Activated CD8-positive, alpha-beta memory T cell treated with anti-CD3 and anti-CD28 coated beads, Interleukin-2, amount 10 ng/mL, durations not matched to agents 7 days and 5 days (primary cell): ENCODE measurements at regions not wholly inside any gene's neighbourhood (a gene's known extent, or its start where the extent isn't known, plus 50 kb on each side); places are given as distances from the start of the nearest gene placed in this dataset.

Experiments
- ATAC-seq: fragments of 150-1000 bp; cut with Tn5 transposase; one replicate; pipeline ENCODE4 v1.10.0; 2021; ENCODE audit warnings: moderate library complexity
- CTCF ChIA-PET: fragments of 350-600 bp; sonication (Branson Sonifier 250); formaldehyde crosslinking; loops from one replicate; lab custom pipeline; 2021; ENCODE audit warnings: antibody characterized with exemption; lab: Charles Lee
- DNase-seq: peaks from one replicate; pipeline ENCODE4 v3.0.0-alpha.2; 2020
- H3K27ac Mint-ChIP-seq: one replicate; pipeline ENCODE4 v1.8.0; 2021; ENCODE audit warnings: mild to moderate bottlenecking, mixed read lengths
- H3K27me3 Mint-ChIP-seq: one replicate; pipeline ENCODE4 v1.8.0; 2021; ENCODE audit warnings: mixed read lengths
- H3K36me3 Mint-ChIP-seq: one replicate; pipeline ENCODE4 v1.8.0; 2021; ENCODE audit warnings: mild to moderate bottlenecking, mixed read lengths
- H3K4me1 Mint-ChIP-seq: one replicate; pipeline ENCODE4 v1.8.0; 2021; ENCODE audit warnings: mixed read lengths
- H3K4me3 Mint-ChIP-seq: one replicate; pipeline ENCODE4 v1.8.0; 2021; ENCODE audit warnings: mild to moderate bottlenecking, moderate library complexity, mixed read lengths
- H3K9me3 Mint-ChIP-seq: one replicate; pipeline ENCODE4 v1.8.0; 2022; ENCODE audit warnings: low read depth, mixed read lengths

- H3K9me3 Mint-ChIP-seq: peaks cover 5% of the 10 kb centered on the region
- H3K4me3 Mint-ChIP-seq: no peak overlapping the region
- no peak for ATAC-seq
- no peaks in the 10 kb centered on the region for H3K4me1 Mint-ChIP-seq
- no peak for DNase-seq
- no peak overlapping the region for H3K27ac Mint-ChIP-seq
- CTCF ChIA-PET: no interaction called here
- no peaks in the 10 kb centered on the region for H3K36me3 Mint-ChIP-seq
- no peaks in the 10 kb centered on the region for H3K27me3 Mint-ChIP-seq
Measured at GRCh38 chr7:84324136-84324630, 129.6 kb upstream of the SEMA3A start.

GRCh38 chr7:84317536-84317935, 122.9 kb upstream of the SEMA3A start:
- no peak overlapping the region for H3K4me3 Mint-ChIP-seq
- H3K27me3 Mint-ChIP-seq: no peaks in the 10 kb centered on the region
- no peaks in the 10 kb centered on the region for H3K4me1 Mint-ChIP-seq
- DNase-seq: no peak
- CTCF ChIA-PET: no interaction called here
- no peak for ATAC-seq
- no peak overlapping the region for H3K27ac Mint-ChIP-seq
- no peaks in the 10 kb centered on the region for H3K9me3 Mint-ChIP-seq
- H3K36me3 Mint-ChIP-seq: no peaks in the 10 kb centered on the region

DNA sequence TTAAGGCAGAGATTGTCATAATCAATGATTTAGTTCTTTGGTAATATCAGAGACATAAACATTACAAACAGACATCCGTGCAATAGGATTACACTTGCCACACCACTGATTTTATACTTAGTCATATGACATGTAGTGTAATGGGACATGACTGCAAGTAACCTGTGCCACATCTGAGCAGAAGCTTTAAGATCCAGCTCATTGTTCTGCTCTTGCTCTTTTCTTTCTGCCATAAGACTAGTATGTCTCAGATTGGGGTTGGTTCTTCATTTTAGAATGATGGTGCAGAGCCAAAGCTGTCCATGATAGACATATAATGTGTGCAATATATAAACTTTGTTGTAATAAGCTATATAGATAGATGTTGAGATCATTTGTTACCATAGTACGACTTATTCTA, 119.7 kb upstream of the SEMA3A start:
- no peaks in the 10 kb centered on the region for H3K27me3 Mint-ChIP-seq

GRCh38 chr7:84304407-84304806, 109.8 kb upstream of the SEMA3A start:
- H3K27ac Mint-ChIP-seq: no peak overlapping the region
- ATAC-seq: no peak
- H3K9me3 Mint-ChIP-seq: peaks cover 5% of the 10 kb centered on the region
- H3K36me3 Mint-ChIP-seq: no peaks in the 10 kb centered on the region
- DNase-seq: no peak
- H3K4me1 Mint-ChIP-seq: no peaks in the 10 kb centered on the region
- no peaks in the 10 kb centered on the region for H3K27me3 Mint-ChIP-seq
- H3K4me3 Mint-ChIP-seq: no peak overlapping the region
- CTCF ChIA-PET: no interaction called here

More for the DNA sequence above, 119.7 kb upstream of the SEMA3A start:
- Mint-ChIP-seq H3K4me1 (no peaks in the 10 kb centered on the region), H3K36me3 (no peaks in the 10 kb centered on the region), H3K27ac (no peak overlapping the region), H3K4me3 (no peak overlapping the region), H3K9me3 (no peaks in the 10 kb centered on the region)
- no peak for DNase-seq
- no peak for ATAC-seq
- CTCF ChIA-PET: no interaction called here

DNA sequence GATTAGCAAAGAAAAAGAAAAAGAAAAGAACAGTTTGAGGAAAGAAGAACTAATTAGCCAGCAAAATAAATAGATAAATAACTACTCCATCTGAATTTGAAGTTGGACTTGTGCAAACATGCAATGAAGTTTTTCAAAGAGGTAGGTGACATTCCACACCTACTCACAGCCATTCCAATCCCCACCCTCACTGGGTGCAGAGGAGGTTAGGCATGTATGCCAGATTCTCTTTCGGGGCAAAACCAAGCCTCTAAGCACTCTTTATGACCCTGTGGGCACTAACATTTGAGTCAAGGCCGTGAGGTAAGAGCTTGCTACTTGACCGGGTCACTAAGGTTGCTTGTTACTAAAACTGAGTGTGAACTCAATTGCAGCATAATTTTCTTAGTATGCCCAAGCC, 108.4 kb upstream of the SEMA3A start:
- Mint-ChIP-seq H3K9me3 (peaks cover 3% of the 10 kb centered on the region), H3K4me1 (no peaks in the 10 kb centered on the region), H3K36me3 (no peaks in the 10 kb centered on the region), H3K4me3 (no peak overlapping the region), H3K27ac (no peak overlapping the region), H3K27me3 (no peaks in the 10 kb centered on the region)
- ATAC-seq: no peak
- CTCF ChIA-PET: no interaction called here
- DNase-seq: no peak

- Mint-ChIP-seq H3K27me3 (no peaks in the 10 kb centered on the region), H3K27ac (no peak overlapping the region), H3K36me3 (no peaks in the 10 kb centered on the region), H3K4me3 (no peak overlapping the region), H3K9me3 (peaks cover 3% of the 10 kb centered on the region), H3K4me1 (no peaks in the 10 kb centered on the region)
- ATAC-seq: no peak
- CTCF ChIA-PET: no interaction called here
- DNase-seq: no peak
Measured at GRCh38 chr7:84297616-84298015, 103.0 kb upstream of the SEMA3A start.

- Mint-ChIP-seq H3K4me1 (no peaks in the 10 kb centered on the region), H3K27me3 (no peaks in the 10 kb centered on the region), H3K36me3 (no peaks in the 10 kb centered on the region), H3K27ac (no peak overlapping the region), H3K9me3 (peaks cover 3% of the 10 kb centered on the region), H3K4me3 (no peak overlapping the region)
- DNase-seq (no peak), ATAC-seq (no peak)
- CTCF ChIA-PET: no interaction called here
Measured at GRCh38 chr7:84294847-84295455, 100.4 kb upstream of the SEMA3A start.

- Mint-ChIP-seq H3K4me1 (no peaks in the 10 kb centered on the region), H3K27ac (no peak overlapping the region), H3K27me3 (no peaks in the 10 kb centered on the region), H3K9me3 (peaks cover 3% of the 10 kb centered on the region), H3K36me3 (no peaks in the 10 kb centered on the region), H3K4me3 (no peak overlapping the region)
- ATAC-seq (no peak), DNase-seq (no peak)
- CTCF ChIA-PET: no interaction called here
Measured at GRCh38 chr7:84294391-84294790, 99.8 kb upstream of the SEMA3A start.

DNA sequence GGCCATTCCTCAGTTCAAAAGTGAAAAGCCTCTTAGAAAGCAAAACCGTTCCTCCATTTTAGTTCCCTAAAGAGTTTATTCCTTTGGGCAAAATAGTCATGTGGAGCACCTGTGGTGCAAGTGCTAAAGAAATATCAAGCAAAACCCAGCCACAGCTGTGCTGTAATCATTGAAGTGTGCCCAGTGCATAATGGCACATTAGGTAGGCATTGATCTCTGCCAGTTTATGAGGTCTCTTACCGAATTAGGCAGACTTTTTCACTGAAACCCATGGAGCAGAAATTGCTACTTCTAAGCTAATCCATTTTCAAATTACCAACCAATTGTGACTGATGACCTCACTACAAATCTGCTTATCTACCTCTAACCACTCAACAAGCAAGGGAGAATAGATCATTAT, 97.2 kb upstream of the SEMA3A start:
- H3K4me1 Mint-ChIP-seq: no peaks in the 10 kb centered on the region
- no peak for ATAC-seq
- DNase-seq: no peak
- no peaks in the 10 kb centered on the region for H3K27me3 Mint-ChIP-seq
- CTCF ChIA-PET: no interaction called here
- H3K9me3 Mint-ChIP-seq: peaks cover 3% of the 10 kb centered on the region
- no peaks in the 10 kb centered on the region for H3K36me3 Mint-ChIP-seq
- no peak overlapping the region for H3K4me3 Mint-ChIP-seq
- no peak overlapping the region for H3K27ac Mint-ChIP-seq

GRCh38 chr7:84283798-84284197, 89.2 kb upstream of the SEMA3A start:
- CTCF ChIA-PET: no interaction called here
- Mint-ChIP-seq H3K27me3 (no peaks in the 10 kb centered on the region), H3K4me1 (no peaks in the 10 kb centered on the region), H3K9me3 (no peaks in the 10 kb centered on the region), H3K4me3 (no peak overlapping the region), H3K36me3 (no peaks in the 10 kb centered on the region), H3K27ac (no peak overlapping the region)
- ATAC-seq (no peak), DNase-seq (no peak)

DNA sequence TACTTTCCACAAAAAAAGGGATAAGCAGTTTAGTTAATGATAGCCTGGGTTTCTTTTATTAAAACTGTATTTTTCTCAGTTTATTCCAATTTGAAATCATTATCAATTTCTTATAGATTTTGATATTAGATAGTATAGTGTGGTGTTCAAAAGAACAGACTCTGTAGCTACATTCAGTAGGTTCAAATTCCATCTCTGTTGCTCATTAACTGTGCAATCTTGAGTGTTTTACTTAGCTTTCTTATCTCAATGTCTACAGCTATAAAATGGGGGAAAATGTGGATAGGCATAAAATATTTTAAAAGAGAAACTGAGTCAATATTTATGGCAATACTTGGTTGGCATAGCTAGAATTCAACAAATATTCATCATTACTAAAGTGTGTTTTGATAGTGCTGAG, 86.9 kb upstream of the SEMA3A start:
- no peak for ATAC-seq
- Mint-ChIP-seq H3K9me3 (peaks cover 3% of the 10 kb centered on the region), H3K4me3 (no peak overlapping the region), H3K27me3 (no peaks in the 10 kb centered on the region), H3K36me3 (no peaks in the 10 kb centered on the region), H3K27ac (no peak overlapping the region), H3K4me1 (no peaks in the 10 kb centered on the region)
- no peak for DNase-seq
- CTCF ChIA-PET: no interaction called here

DNA sequence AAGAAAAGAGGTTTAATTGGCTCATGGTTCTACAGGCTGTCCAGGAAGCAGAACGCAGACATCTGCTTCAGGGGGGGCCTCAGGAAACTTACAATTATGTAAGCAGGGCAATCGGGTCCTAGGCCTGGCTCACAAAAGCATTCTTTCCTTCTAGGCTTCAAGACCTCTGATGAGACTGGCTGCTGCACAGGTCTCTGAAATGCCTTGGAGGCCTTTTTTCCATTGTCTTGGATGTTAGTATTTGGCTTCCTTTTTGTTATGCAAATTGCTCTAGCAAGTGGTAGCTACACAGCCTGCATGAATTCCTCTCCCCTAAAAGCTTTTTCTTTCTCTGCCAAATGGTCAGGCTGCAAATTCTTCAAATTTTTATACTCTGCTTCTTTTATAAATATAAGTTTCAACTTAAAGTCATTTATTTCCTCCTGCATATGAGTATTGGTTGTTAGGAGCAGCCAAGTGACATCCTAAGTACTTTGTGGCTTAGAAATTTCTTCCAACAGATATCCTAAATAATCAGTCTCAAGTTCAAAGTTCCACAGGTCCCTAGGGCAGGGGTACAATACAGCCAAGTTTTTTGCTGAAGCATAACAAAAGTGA, 83.1 kb upstream of the SEMA3A start:
- no peaks in the 10 kb centered on the region for H3K4me1 Mint-ChIP-seq
- H3K27ac Mint-ChIP-seq: no peak overlapping the region
- no peaks in the 10 kb centered on the region for H3K27me3 Mint-ChIP-seq
- peaks cover 3% of the 10 kb centered on the region for H3K9me3 Mint-ChIP-seq
- DNase-seq (no peak), ATAC-seq (no peak)
- no peak overlapping the region for H3K4me3 Mint-ChIP-seq
- CTCF ChIA-PET: no interaction called here
- H3K36me3 Mint-ChIP-seq: no peaks in the 10 kb centered on the region

DNA sequence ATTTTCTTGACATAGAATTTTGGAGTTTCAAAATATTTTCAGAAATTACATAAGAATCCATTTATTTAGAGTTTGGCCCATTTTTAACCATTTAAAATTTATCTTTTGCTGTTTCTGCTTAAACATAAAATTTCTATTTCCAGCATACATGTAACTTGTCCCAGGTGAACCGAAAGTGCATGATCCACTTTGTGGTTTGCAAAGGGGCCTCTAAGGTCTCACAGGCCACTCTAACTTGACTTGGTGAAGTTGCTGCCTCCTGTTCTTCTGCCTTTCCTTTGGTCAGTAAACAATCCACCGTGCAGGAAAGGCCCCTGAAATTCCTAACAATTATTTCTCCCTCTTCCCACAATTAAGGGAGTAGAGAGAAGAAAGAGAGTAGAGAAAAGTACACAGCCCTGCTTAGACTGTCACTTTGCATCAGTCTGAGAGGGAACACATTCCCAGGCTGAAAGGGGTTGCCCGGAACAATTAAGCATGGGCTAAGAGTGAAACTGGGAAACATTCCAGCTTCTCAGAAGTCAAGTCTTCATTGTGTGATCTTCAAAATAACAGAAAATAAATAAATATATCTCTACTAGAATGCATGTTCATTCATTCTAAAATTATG, 79.5 kb upstream of the SEMA3A start:
- Mint-ChIP-seq H3K27ac (no peak overlapping the region), H3K27me3 (no peaks in the 10 kb centered on the region), H3K9me3 (peaks cover 3% of the 10 kb centered on the region), H3K4me1 (no peaks in the 10 kb centered on the region), H3K36me3 (no peaks in the 10 kb centered on the region), H3K4me3 (no peak overlapping the region)
- ATAC-seq: no peak
- CTCF ChIA-PET: no interaction called here
- no peak for DNase-seq

- Mint-ChIP-seq H3K36me3 (no peaks in the 10 kb centered on the region), H3K9me3 (no peaks in the 10 kb centered on the region), H3K27me3 (no peaks in the 10 kb centered on the region), H3K4me1 (no peaks in the 10 kb centered on the region), H3K4me3 (no peak overlapping the region), H3K27ac (no peak overlapping the region)
- no peak for ATAC-seq
- no peak for DNase-seq
- CTCF ChIA-PET: no interaction called here
Measured at GRCh38 chr7:84271543-84271942, 77.0 kb upstream of the SEMA3A start.
